NCI-H1694 treated with DMSO at 0.1 percent for 48 hours (cell line): ENCODE measurements at regions not wholly inside any gene's neighbourhood (a gene's known extent, or its start where the extent isn't known, plus 50 kb on each side); places are given as distances from the start of the nearest gene placed in this dataset.
A peak's percentile ranks its signal among the peaks of the same experiment; 100 is the strongest.
"Not testable (repeated sequence)": the region's sequence is repeated elsewhere in the genome, so short reads cannot be mapped to it uniquely, and the experiment has no call there.

Experiments used
- DNase-seq: peaks from one replicate; lab custom pipeline; 2025; lab: John Stamatoyannopoulos, UW

- DNase-seq: no peak
These were observed 726.7 kb downstream of the GRXCR1 start for GRCh38 chr4:43619219-43619618.

GRCh38 chr4:43637893-43638292 lies 745.4 kb downstream of the GRXCR1 start:
- not testable (repeated sequence) for DNase-seq

GRCh38 chr4:43651991-43652390 lies 759.5 kb downstream of the GRXCR1 start:
- DNase-seq: no peak

DNA sequence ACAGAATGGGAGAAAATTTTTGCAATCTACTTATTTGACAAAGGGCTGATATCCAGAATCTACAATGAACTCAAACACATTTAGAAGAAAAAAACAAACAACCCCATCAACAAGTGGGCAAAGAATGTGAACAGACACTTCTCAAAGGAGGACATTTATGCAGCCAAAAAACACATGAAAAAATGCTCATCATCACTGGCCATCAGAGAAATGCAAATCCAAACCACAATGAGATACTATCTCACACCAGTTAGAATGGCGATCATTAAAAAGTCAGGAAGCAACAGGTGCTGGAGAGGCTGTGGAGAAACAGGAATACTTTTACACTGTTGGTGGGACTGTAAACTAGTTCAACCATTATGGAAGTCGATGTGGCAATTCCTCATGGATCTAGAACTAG lies 767.0 kb downstream of the GRXCR1 start:
- DNase-seq: not testable (repeated sequence)

- DNase-seq: not testable (repeated sequence)
These were observed 776.2 kb downstream of the KCTD8 start for GRCh38 chr4:43672265-43672885.

- DNase-seq: no peak
These were observed 768.2 kb downstream of the KCTD8 start for GRCh38 chr4:43680421-43680820.

DNA sequence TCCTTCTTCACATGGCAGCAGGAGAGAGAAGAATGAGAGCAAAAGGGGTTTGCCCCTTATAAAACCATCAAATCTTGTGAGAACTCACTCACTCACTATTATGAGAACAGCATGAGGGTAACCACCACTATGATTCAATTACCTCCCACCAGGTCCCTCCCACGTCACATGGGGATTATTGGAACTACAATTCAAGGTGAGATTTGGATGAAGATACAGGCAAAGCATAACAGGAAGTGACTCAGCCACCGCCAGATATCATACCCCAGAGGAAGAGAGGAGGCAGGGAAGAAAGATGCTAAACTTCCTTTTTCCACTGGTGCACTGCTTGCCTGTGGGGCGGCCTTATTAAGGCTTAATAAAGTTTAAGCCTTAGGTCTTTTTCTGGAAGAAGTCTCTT lies 766.1 kb downstream of the KCTD8 start:
- no peak for DNase-seq

DNA sequence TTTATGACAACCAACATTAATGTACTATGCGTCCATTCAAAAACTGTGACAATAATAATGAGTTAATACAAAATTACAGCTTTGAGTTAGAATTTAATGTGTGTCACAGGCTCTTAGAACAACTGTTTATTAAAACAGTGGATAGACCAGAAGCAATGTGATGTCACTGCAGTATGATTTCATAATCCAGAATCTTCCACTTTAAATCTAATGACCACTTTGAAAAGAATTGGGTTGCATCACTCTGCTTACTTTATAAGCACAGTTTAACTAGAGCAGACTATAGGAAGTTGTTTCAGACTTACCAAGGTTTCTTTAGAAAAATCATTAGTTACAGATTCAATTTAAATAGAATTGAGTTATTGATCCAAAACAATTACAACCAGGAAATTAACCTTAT lies 758.5 kb downstream of the KCTD8 start:
- DNase-seq: no peak

DNA sequence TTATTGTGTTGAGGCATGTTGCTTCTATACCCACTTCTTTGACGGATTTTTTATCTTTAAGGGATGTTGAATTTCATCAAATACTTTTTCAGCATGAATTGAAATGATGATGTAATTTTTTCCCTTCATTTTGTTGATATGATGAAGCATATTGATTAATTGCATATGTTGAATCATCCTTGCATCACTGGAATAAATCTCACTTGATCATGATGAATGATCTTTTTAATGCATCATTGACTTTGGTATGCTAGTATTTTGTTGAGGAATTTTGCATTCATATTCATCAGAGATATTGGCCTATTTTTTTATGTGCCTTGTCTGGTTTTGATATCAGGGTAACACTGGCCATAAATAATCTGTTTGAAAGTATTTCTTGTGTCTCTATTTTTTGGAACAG lies 754.7 kb downstream of the KCTD8 start:
- DNase-seq: no peak

DNA sequence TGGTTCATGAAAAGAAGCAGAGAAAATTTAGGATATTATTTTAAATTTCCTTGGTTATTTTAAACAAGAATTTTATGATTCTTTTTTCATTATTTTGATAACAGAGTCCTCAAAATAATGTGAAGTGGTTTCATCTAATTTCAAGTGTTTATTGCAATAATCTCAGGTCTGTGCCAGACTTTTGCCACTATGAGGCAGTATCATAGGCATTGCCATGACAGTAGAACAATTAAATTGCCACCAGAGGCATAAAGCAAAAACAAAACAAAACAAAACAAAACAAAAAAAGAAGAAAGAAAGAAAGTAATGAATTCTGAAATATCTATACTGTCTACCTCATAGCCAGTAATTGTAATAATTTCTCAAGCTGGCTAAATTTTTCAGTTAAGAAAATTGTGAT lies 739.2 kb downstream of the KCTD8 start:
- DNase-seq: no peak

- no peak for DNase-seq
These were observed 731.8 kb downstream of the KCTD8 start for GRCh38 chr4:43716721-43717395.

- DNase-seq: no peak
These were observed 730.2 kb downstream of the KCTD8 start for GRCh38 chr4:43718369-43718768.

- DNase-seq: no peak
These were observed 715.7 kb downstream of the KCTD8 start for GRCh38 chr4:43732829-43733426.

DNA sequence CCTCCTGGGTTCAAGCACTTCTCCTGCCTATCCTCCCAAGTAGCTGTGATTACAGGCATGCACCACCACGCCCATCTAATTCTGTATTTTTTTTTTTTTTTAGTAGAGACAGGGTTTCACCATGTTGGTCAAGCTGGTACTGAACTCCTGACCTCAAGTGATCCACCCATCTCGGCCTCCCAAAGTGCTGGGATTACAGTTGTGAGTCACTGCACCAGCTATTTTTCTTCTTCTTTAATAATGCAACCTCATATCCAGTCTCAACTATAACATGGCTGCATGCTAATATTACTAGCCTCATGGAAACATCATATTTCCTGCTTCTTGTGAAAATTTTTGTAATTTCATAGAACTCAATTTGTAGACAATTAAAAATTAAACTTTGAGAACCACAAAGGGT lies 706.5 kb downstream of the KCTD8 start:
- no peak for DNase-seq

DNA sequence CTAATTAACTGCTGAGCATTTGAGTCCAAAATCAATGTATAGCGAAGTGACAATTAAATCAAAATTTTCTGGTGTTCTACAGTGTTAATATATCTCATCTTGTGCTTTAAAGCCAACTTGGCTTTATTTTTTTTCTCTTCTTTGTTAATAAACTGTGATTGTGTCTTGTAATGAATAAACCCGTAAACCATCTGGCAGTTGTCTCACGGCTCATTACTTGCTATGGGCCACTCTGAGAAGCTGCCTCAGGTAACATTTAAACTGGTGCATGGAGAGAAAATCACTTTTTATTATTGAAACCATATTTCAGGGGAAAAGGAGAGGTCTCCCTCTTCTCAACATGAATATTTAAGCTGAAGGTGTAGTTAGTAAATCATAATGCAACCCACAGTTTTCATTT lies 694.0 kb downstream of the KCTD8 start:
- DNase-seq: peak; percentile 30

- no peak for DNase-seq
These were observed 691.5 kb downstream of the KCTD8 start for GRCh38 chr4:43757147-43757546.

DNA sequence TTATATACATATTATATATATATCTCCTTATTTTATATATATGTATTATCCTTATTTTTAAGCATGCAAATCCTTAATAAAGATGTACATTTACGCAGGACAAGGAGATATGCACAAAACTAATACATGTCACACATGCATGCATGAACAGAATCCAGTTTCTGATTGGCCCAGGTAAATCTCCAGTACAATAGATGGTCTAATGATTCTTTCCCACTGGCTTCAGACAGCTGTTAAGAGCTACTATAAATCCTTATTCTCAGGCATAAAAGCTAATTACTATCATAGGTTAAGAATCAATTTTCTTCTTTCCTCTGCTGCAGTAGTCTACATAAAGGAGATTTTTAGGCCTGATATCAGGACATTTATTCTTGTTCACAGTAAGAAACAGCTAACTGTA lies 689.8 kb downstream of the KCTD8 start:
- DNase-seq: no peak

- no peak for DNase-seq
These were observed 685.5 kb downstream of the KCTD8 start for GRCh38 chr4:43763029-43763610.

- no peak for DNase-seq
These were observed 683.1 kb downstream of the KCTD8 start for GRCh38 chr4:43765514-43765913.

GRCh38 chr4:43766648-43767047 lies 682.0 kb downstream of the KCTD8 start:
- no peak for DNase-seq

DNA sequence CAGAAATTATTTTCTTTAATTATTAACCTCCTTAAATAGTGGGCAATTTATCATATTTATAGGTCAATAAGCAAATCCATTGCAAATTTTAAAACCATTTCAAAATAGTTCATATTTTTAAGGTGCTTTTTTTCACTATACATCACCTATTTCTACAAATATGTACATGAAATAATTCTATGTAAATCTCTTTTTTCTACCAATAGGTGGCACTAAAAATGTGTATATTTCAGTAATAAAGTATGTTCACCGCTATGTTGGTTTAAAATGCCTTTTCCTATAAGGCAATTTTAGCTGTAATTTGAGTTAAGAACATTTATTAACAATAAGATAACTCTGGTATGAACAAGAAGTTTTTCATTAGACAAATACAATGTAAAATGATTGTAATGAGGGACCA lies 672.2 kb downstream of the KCTD8 start:
- peak; percentile 26 for DNase-seq

GRCh38 chr4:43778187-43778915 lies 670.3 kb downstream of the KCTD8 start:
- DNase-seq: no peak

- no peak for DNase-seq
These were observed 667.5 kb downstream of the KCTD8 start for GRCh38 chr4:43781125-43781524.
